ENCODE measurements at regions not wholly inside any gene's neighbourhood (a gene's known extent, or its start where the extent isn't known, plus 50 kb on each side); places are given as distances from the start of the nearest gene placed in this dataset.

GRCh38 chr3:44109771-44110361, 131.8 kb upstream of the TOPAZ1 start:
- Mint-ChIP-seq H3K27me3 (peaks cover 22 to 27% of the 10 kb centered on the region in 2 donors), H3K4me1 (peaks cover 4 to 9% of the 10 kb centered on the region in 2 donors), H3K36me3 (no peaks in the 10 kb centered on the region), H3K4me3 (no peak overlapping the region), H3K9me3 (no peaks in the 10 kb centered on the region), H3K27ac (no peak overlapping the region)
- DNase-seq = no peak
- no peak for ATAC-seq (replicated peaks)

DNA sequence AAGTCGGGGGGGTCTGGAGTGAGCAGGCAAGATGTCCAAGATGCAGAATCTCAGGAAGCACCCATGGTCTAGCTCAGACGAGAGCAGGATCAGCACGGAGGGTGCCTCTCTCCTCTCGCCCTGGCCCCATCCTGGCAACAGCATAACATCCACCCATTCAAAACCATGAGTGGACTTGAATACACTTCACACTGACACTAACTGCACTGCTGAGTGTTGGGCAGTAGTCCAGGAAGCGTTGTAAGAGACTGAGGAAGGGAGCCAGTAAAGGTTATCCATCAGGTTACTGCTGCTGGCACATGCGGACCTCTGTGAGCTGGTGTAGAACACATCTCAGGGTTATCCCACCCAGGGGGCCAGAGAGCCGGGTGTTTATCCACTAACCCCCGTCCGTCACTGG, 131.0 kb upstream of the TOPAZ1 start:
- H3K9me3 Mint-ChIP-seq = no peaks in the 10 kb centered on the region
- no peak overlapping the region for H3K27ac Mint-ChIP-seq
- DNase-seq (no peak), ATAC-seq (replicated peaks) (no peak)
- no peak overlapping the region for H3K4me3 Mint-ChIP-seq
- H3K27me3 Mint-ChIP-seq = peaks cover 22 to 31% of the 10 kb centered on the region in 2 donors
- H3K4me1 Mint-ChIP-seq = peaks cover 0 to 1% of the 10 kb centered on the region in 2 donors
- H3K36me3 Mint-ChIP-seq = no peaks in the 10 kb centered on the region

DNA sequence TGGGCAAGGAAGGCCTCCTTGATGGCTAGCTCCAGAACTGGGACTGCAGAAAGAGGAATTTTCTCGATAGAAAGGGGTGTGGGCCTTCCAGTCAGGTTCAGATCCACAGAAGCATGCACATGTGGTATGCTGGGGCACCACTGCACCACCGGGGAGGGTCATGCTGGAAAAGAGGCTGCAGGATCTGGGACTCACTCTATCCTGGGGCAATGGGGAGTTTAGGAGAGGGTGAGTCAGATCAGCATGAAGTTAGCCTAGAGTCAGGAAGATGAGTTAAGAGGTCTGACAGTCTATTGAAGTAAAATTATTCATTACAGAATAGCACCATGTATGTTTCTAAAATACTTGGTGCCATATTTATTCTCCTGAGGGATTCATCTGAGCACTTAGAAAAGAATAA, 130.2 kb upstream of the TOPAZ1 start:
- ATAC-seq (replicated peaks) = no peak
- Mint-ChIP-seq H3K9me3 (no peaks in the 10 kb centered on the region), H3K4me1 (no peaks in the 10 kb centered on the region), H3K36me3 (no peaks in the 10 kb centered on the region), H3K27ac (no peak overlapping the region), H3K27me3 (peaks cover 30 to 40% of the 10 kb centered on the region in 2 donors), H3K4me3 (no peak overlapping the region)
- DNase-seq = no peak

- no peak overlapping the region for H3K27ac Mint-ChIP-seq
- H3K9me3 Mint-ChIP-seq = no peaks in the 10 kb centered on the region
- peaks cover 28 to 50% of the 10 kb centered on the region in 2 donors for H3K27me3 Mint-ChIP-seq
- DNase-seq (peak; percentile 5), ATAC-seq (replicated peaks) (peak; percentile 73 to 77)
- no peaks in the 10 kb centered on the region for H3K36me3 Mint-ChIP-seq
- no peak overlapping the region for H3K4me3 Mint-ChIP-seq
- no peaks in the 10 kb centered on the region for H3K4me1 Mint-ChIP-seq
These were observed 127.5 kb upstream of the TOPAZ1 start for GRCh38 chr3:44114142-44114541.

DNA sequence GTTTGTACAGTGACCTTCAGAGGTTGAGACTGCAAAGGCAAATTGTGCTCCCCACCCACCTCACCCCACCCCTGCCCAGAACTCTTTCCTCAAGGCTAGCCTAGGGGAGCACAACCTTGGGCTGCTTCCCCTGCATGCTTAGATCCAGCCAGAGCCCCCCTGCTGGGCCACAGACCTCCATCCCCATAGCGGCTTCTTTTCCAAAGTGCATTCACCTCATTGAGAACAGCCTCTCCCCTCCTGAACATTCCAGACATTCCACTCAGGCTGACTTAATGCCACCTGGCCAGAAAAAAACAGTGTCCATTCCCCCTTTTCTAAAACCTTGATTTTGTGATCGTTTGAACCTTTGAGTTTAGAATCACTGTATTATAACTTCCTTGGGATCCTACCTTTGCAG, 124.4 kb upstream of the TOPAZ1 start:
- Mint-ChIP-seq H3K9me3 (no peaks in the 10 kb centered on the region), H3K27ac (no peak overlapping the region), H3K27me3 (peaks cover 21 to 44% of the 10 kb centered on the region in 2 donors), H3K4me3 (no peak overlapping the region), H3K36me3 (no peaks in the 10 kb centered on the region), H3K4me1 (no peaks in the 10 kb centered on the region)
- DNase-seq (no peak), ATAC-seq (replicated peaks) (no peak)

GRCh38 chr3:44117736-44118135, 124.0 kb upstream of the TOPAZ1 start:
- DNase-seq (no peak), ATAC-seq (replicated peaks) (no peak)
- H3K9me3 Mint-ChIP-seq = no peaks in the 10 kb centered on the region
- H3K4me1 Mint-ChIP-seq = no peaks in the 10 kb centered on the region
- H3K36me3 Mint-ChIP-seq = no peaks in the 10 kb centered on the region
- no peak overlapping the region for H3K27ac Mint-ChIP-seq
- H3K4me3 Mint-ChIP-seq = no peak overlapping the region
- peaks cover 21 to 44% of the 10 kb centered on the region in 2 donors for H3K27me3 Mint-ChIP-seq

DNA sequence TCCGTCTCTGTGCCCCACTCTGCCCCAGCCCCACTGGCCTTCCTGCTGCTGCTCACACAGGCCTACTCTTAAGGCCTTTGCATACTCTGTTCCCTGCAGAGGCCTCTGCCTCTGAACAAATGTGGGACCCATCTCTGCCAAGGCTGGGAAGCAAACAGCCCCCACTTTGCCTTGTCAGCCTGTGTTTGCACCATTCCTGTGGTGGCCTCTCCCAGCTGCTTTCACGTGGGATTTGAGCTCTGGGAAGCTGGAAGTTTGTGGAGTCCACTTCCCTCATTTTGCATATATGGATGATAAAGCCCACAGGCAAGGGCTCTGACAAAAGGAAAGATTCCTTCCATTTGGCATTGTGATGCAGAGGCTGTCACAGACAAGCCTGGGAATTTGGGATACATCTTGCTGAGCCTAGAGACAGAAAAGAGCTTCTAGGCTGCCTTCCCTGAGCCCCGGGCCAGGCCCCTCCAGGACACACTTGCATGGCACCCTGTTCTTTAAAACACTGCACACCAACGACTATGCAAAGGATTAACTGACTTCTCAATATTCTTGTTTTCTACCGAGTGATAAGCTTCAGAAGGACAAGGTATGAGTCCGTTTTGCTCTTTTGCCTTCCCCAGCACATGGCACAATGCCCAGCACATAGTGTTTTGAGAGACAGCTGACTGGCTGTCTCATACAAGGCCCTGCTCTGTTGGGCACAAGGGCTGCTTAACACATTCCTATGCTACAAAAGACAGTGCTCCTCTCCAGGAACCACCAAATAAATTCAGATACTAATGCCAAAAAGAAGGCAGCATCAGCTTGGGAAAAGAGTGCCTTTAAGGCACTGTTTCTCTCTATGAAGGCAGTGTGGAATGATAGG, 120.7 kb upstream of the TOPAZ1 start:
- Mint-ChIP-seq H3K9me3 (no peaks in the 10 kb centered on the region), H3K4me3 (no peak overlapping the region), H3K27ac (no peak overlapping the region), H3K36me3 (no peaks in the 10 kb centered on the region), H3K27me3 (peaks cover 8 to 21% of the 10 kb centered on the region in 2 donors), H3K4me1 (no peaks in the 10 kb centered on the region)
- DNase-seq = no peak
- ATAC-seq (replicated peaks) = no peak

GRCh38 chr3:44125246-44125645, 116.4 kb upstream of the TOPAZ1 start:
- Mint-ChIP-seq H3K27ac (no peak overlapping the region), H3K9me3 (no peaks in the 10 kb centered on the region), H3K4me3 (no peak overlapping the region), H3K27me3 (no peaks in the 10 kb centered on the region), H3K36me3 (no peaks in the 10 kb centered on the region), H3K4me1 (peaks cover 3 to 7% of the 10 kb centered on the region in 2 donors)
- no peak for DNase-seq
- ATAC-seq (replicated peaks) = no peak

GRCh38 chr3:44125882-44126281, 115.8 kb upstream of the TOPAZ1 start:
- H3K27ac Mint-ChIP-seq = no peak overlapping the region
- no peak for DNase-seq
- no peaks in the 10 kb centered on the region for H3K36me3 Mint-ChIP-seq
- H3K4me3 Mint-ChIP-seq = no peak overlapping the region
- H3K9me3 Mint-ChIP-seq = no peaks in the 10 kb centered on the region
- no peaks in the 10 kb centered on the region for H3K27me3 Mint-ChIP-seq
- ATAC-seq (replicated peaks) = no peak
- H3K4me1 Mint-ChIP-seq = peaks cover 3 to 12% of the 10 kb centered on the region in 2 donors

DNA sequence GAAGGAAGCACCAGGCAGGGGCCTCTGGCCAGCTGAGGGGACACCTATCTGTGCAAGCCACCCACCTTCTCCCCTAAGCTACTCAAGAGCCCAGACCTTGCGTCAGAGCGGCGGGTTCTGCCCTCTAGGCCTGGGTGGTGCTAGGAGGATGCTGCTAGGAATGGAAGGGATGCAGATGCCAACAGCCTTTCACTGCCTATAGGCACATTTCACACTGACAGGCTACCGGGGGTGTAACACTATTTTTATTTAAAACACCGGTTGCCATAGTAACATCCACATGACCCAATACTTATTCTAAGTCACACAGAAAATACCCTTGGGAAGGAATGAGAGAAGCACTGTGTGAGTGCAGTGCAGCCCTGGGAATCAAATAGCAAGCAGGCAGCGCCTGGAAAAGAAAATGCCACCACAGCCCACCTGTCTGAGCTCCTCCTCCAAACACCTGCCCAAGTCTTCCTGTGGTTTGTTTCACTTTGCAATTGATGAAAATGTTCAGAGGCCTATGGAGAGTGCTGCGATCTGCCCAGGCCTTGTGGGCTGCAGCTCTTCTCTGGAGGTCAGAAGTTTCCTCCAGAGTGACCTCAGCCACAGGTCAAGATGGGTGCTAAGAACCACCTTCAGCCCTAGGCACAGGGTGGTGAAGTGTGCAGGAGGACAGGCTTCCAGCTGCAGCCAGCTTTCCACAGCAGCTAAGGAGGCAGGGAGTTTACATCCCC, 113.5 kb upstream of the TOPAZ1 start:
- DNase-seq (no peak), ATAC-seq (replicated peaks) (no peak)
- Mint-ChIP-seq H3K27ac (no peak overlapping the region), H3K4me1 (peaks cover 3 to 12% of the 10 kb centered on the region in 2 donors), H3K4me3 (no peak overlapping the region), H3K9me3 (no peaks in the 10 kb centered on the region), H3K36me3 (no peaks in the 10 kb centered on the region), H3K27me3 (no peaks in the 10 kb centered on the region)

- no peaks in the 10 kb centered on the region for H3K36me3 Mint-ChIP-seq
- no peak for DNase-seq
- no peak overlapping the region for H3K4me3 Mint-ChIP-seq
- no peak overlapping the region for H3K27ac Mint-ChIP-seq
- peak in 1 of 2 donors; percentile 63 for ATAC-seq (replicated peaks)
- H3K9me3 Mint-ChIP-seq = no peaks in the 10 kb centered on the region
- peaks cover 3 to 12% of the 10 kb centered on the region in 2 donors for H3K4me1 Mint-ChIP-seq
- H3K27me3 Mint-ChIP-seq = peaks cover 7 to 11% of the 10 kb centered on the region in 2 donors
These were observed 111.4 kb upstream of the TOPAZ1 start for GRCh38 chr3:44130249-44130648.

- Mint-ChIP-seq H3K9me3 (no peaks in the 10 kb centered on the region), H3K27ac (no peak overlapping the region), H3K4me1 (peaks cover 3 to 12% of the 10 kb centered on the region in 2 donors), H3K27me3 (peaks cover 9 to 16% of the 10 kb centered on the region in 2 donors), H3K4me3 (no peak overlapping the region), H3K36me3 (no peaks in the 10 kb centered on the region)
- DNase-seq (no peak), ATAC-seq (replicated peaks) (no peak)
These were observed 109.6 kb upstream of the TOPAZ1 start for GRCh38 chr3:44132061-44132460.

DNA sequence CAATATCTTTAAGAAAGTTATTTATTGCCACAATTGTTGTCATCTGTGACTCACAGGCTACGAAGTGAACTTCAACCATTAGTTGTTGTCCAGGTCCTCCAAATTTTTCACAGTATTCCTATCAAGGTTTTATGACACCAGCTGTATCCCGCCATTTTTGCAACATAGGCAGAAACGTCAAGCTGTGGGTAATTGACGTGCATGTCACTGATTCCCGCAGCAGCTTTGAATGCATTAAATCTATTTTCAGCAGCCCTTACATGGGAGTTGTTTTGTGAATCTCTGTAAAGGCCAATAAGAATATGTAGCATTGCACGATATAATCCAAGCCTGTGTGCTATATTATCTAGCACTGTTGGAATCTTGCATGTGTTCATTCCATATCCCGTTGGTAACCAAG, 109.1 kb upstream of the TOPAZ1 start:
- Mint-ChIP-seq H3K36me3 (no peaks in the 10 kb centered on the region), H3K4me1 (peaks cover 3 to 12% of the 10 kb centered on the region in 2 donors), H3K4me3 (no peak overlapping the region), H3K9me3 (no peaks in the 10 kb centered on the region), H3K27me3 (peaks cover 9 to 16% of the 10 kb centered on the region in 2 donors), H3K27ac (no peak overlapping the region)
- ATAC-seq (replicated peaks) = no peak
- no peak for DNase-seq

DNA sequence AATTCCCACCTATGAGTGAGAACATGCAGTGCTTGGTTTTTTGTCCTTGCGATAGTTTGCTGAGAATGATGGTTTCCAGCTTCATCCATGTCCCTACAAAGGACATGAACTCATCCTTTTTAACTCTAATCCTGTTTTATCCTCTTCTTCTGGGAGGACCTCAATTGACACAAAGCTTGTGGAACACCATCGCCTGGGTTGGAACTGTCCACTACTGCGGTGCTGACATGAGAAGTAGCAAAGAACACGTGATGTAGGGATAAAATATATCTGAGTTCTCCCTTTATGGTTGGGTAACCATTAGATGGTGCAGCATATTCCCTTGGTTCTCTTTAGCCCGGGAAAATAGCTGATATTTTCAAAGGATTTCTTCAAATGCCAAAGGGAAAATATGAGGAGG, 105.3 kb upstream of the TOPAZ1 start:
- H3K4me3 Mint-ChIP-seq = no peak overlapping the region
- peaks cover 0 to 11% of the 10 kb centered on the region in 2 donors for H3K9me3 Mint-ChIP-seq
- H3K4me1 Mint-ChIP-seq = no peaks in the 10 kb centered on the region
- ATAC-seq (replicated peaks) (no peak), DNase-seq (no peak)
- H3K27me3 Mint-ChIP-seq = peaks cover 16 to 34% of the 10 kb centered on the region in 2 donors
- H3K36me3 Mint-ChIP-seq = no peaks in the 10 kb centered on the region
- H3K27ac Mint-ChIP-seq = no peak overlapping the region

Measured in stimulated activated naive B cell treated with anti-CD40 and anti-IgM and Interleukin-4, amounts not matched to agents 10 μg/mL and 1 μg/mL and 100 μg/mL, for 72 hours (primary cell).